ENCODE measurements at regions not wholly inside any gene's neighbourhood (a gene's known extent, or its start where the extent isn't known, plus 50 kb on each side); places are given as distances from the start of the nearest gene placed in this dataset.

DNA sequence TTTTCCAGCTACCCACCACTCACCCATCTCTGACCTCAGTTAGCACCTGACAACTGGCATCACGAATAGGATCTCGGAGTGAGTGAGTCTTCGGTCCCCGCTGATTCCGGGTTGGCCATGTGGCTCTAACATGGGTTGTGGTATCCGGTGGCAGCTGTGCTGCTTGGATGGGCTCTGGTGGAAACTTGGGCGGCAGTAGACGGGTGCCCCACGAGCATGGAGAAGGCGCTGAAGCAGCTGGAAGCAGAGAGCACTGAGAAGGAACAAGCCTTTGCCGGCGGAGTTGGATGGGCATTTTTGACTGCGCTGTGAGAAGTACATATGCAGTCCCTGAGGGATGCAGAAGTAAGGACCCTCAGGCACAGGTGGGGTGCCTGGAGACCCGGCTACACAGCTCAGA is 1044.0 kb upstream of the ADGRL4 start:
- TF ChIP-seq, protein P1, sequence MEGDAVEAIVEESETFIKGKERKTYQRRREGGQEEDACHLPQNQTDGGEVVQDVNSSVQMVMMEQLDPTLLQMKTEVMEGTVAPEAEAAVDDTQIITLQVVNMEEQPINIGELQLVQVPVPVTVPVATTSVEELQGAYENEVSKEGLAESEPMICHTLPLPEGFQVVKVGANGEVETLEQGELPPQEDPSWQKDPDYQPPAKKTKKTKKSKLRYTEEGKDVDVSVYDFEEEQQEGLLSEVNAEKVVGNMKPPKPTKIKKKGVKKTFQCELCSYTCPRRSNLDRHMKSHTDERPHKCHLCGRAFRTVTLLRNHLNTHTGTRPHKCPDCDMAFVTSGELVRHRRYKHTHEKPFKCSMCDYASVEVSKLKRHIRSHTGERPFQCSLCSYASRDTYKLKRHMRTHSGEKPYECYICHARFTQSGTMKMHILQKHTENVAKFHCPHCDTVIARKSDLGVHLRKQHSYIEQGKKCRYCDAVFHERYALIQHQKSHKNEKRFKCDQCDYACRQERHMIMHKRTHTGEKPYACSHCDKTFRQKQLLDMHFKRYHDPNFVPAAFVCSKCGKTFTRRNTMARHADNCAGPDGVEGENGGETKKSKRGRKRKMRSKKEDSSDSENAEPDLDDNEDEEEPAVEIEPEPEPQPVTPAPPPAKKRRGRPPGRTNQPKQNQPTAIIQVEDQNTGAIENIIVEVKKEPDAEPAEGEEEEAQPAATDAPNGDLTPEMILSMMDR (IDR thresholded peaks at IDR 0.05 in 8 of 11, conservative IDR thresholded peaks at IDR 0.05 in 3 of 11), result no peak
- no peak for TF ChIP-seq POLR2A (IDR thresholded peaks at IDR 0.05)
